ENCODE measurements at regions not wholly inside any gene's neighbourhood (a gene's known extent, or its start where the extent isn't known, plus 50 kb on each side); places are given as distances from the start of the nearest gene placed in this dataset.
A peak's percentile ranks its signal among the peaks of the same experiment; 100 is the strongest.

GRCh38 chr6:160927416-160927815 is 64.2 kb upstream of the MAP3K4 start:
- H3K4me1 ChIP-seq: peaks cover 0 to 13% (median 6%) of the 10 kb centered on the region in 3 donors
- TF ChIP-seq POLR2A (IDR thresholded peaks at IDR 0.05) (no peak), EP300 (IDR thresholded peaks at IDR 0.05) (no peak), POLR2AphosphoS5 (IDR thresholded peaks at IDR 0.05) (no peak), CTCF (IDR thresholded peaks at IDR 0.05) (no peak)
- no peak overlapping the region for H3K27ac ChIP-seq

GRCh38 chr6:160929361-160929760 is 62.2 kb upstream of the MAP3K4 start:
- 85 to 98% methylated on average over 3 of the region's 3 CpGs for WGBS, 2 donors (ENCODE audit: low coverage in 1 of 2)

More at GRCh38 chr6:160927416-160927815, 64.2 kb upstream of the MAP3K4 start:
- ATAC-seq: no peak
- 85 to 89% methylated on average over 2 of the region's 2 CpGs for WGBS, 2 donors (ENCODE audit: low coverage in 1 of 2)
- peaks cover 32% of the 10 kb centered on the region for H3K27me3 ChIP-seq
- no peak overlapping the region for H3K4me3 ChIP-seq
- H3K9me3 ChIP-seq: no peaks in the 10 kb centered on the region
- no peaks in the 10 kb centered on the region for H3K36me3 ChIP-seq

GRCh38 chr6:160929831-160930230 is 61.7 kb upstream of the MAP3K4 start:
- no peak for TF ChIP-seq POLR2A (IDR thresholded peaks at IDR 0.05)
- no peak for TF ChIP-seq POLR2AphosphoS5 (IDR thresholded peaks at IDR 0.05)
- TF ChIP-seq CTCF (IDR thresholded peaks at IDR 0.05): no peak
- TF ChIP-seq EP300 (IDR thresholded peaks at IDR 0.05): no peak
- H3K27me3 ChIP-seq: peaks cover 32% of the 10 kb centered on the region
- WGBS, 2 donors (ENCODE audit: low coverage in 1 of 2): 93% methylated on average over 3 of the region's 3 CpGs; no CpG with 5 or more reads in 1 of the 2 donors
- no peak overlapping the region for H3K27ac ChIP-seq
- ATAC-seq: no peak
- H3K9me3 ChIP-seq: no peaks in the 10 kb centered on the region
- H3K36me3 ChIP-seq: no peaks in the 10 kb centered on the region
- H3K4me1 ChIP-seq: peaks cover 0 to 13% (median 6%) of the 10 kb centered on the region in 3 donors
- no peak overlapping the region for H3K4me3 ChIP-seq

More at GRCh38 chr6:160929361-160929760, 62.2 kb upstream of the MAP3K4 start:
- no peak for TF ChIP-seq EP300 (IDR thresholded peaks at IDR 0.05)
- no peak for TF ChIP-seq POLR2A (IDR thresholded peaks at IDR 0.05)
- TF ChIP-seq CTCF (IDR thresholded peaks at IDR 0.05): no peak
- TF ChIP-seq POLR2AphosphoS5 (IDR thresholded peaks at IDR 0.05): no peak
- no peak overlapping the region for H3K4me3 ChIP-seq
- H3K36me3 ChIP-seq: no peaks in the 10 kb centered on the region
- peaks cover 32% of the 10 kb centered on the region for H3K27me3 ChIP-seq
- no peak overlapping the region for H3K27ac ChIP-seq
- H3K9me3 ChIP-seq: no peaks in the 10 kb centered on the region
- H3K4me1 ChIP-seq: peaks cover 0 to 13% (median 6%) of the 10 kb centered on the region in 3 donors
- ATAC-seq: no peak

GRCh38 chr6:160930547-160931377 is 60.8 kb upstream of the MAP3K4 start:
- H3K27ac ChIP-seq: peak overlapping the region in 1 of 4 donors; percentile 55
- peak overlapping the region; percentile 24 to 57 for H3K4me3 ChIP-seq
- peak; percentile 78 to 90 (median 88) for TF ChIP-seq CTCF (IDR thresholded peaks at IDR 0.05)
- no peak for TF ChIP-seq POLR2A (IDR thresholded peaks at IDR 0.05)
- no peak for TF ChIP-seq EP300 (IDR thresholded peaks at IDR 0.05)
- peak; percentile 17 for TF ChIP-seq POLR2AphosphoS5 (IDR thresholded peaks at IDR 0.05)
- peak; percentile 89 for ATAC-seq
- peaks cover 26% of the 10 kb centered on the region for H3K27me3 ChIP-seq
- peaks cover 0 to 13% (median 6%) of the 10 kb centered on the region in 3 donors for H3K4me1 ChIP-seq
- no peaks in the 10 kb centered on the region for H3K9me3 ChIP-seq
- no peaks in the 10 kb centered on the region for H3K36me3 ChIP-seq
- 4 to 20% methylated on average over 5 to 6 of the region's 50 CpGs for WGBS, 2 donors (ENCODE audit: low coverage in 1 of 2)
